ENCODE measurements at regions not wholly inside any gene's neighbourhood (a gene's known extent, or its start where the extent isn't known, plus 50 kb on each side); places are given as distances from the start of the nearest gene placed in this dataset.

DNA sequence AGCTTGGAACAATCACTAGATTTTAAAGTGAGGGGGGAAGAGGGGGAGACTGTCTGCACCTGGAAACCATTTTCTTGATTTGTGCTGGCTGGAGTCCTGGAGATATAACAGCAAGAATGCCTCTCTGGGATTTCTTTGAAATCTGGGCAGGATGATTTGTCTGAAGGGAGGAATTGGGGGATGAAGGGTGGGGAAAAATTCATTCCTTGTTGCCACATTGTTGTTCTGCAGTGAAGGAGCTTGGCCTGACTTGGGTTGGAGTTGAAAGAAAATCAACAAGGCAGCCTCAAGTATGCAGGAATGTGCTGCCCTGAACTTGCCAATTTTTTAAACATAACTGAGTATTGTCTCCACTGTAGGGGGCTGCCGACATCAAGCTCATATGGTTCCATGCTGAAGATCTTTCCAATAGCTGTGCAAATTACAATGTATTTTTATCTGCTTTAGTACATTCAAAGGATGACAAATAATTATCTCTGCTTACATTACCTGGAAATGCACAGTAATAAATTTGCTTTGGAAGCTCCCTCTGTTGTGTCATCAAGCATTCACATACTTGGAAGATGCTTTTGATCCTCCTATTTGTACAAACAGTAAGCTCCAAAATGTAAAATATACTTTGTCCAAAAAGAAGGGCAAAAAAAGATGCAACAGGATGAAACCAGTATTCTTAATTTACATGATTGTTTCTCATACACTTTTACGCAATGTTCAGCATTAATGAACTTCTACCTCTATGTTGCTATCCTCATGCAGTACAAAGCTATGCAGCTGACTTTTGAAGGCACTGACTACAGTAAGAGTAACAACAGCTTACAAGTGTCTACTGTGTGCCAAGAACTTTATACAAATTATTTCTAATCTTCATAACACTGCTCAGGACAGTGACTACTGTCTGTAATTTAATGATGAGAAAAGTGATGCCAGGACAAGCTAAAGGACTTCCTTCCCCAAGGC, 627.9 kb upstream of the KLF12 start:
- TF ChIP-seq, protein P1, sequence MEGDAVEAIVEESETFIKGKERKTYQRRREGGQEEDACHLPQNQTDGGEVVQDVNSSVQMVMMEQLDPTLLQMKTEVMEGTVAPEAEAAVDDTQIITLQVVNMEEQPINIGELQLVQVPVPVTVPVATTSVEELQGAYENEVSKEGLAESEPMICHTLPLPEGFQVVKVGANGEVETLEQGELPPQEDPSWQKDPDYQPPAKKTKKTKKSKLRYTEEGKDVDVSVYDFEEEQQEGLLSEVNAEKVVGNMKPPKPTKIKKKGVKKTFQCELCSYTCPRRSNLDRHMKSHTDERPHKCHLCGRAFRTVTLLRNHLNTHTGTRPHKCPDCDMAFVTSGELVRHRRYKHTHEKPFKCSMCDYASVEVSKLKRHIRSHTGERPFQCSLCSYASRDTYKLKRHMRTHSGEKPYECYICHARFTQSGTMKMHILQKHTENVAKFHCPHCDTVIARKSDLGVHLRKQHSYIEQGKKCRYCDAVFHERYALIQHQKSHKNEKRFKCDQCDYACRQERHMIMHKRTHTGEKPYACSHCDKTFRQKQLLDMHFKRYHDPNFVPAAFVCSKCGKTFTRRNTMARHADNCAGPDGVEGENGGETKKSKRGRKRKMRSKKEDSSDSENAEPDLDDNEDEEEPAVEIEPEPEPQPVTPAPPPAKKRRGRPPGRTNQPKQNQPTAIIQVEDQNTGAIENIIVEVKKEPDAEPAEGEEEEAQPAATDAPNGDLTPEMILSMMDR (conservative IDR thresholded peaks at IDR 0.05; ENCODE audit: low read depth, low read length): no peak
- TF ChIP-seq EZH2 (IDR thresholded peaks at IDR 0.05; ENCODE audit: borderline replicate concordance, low read depth, low read length, poor library complexity, severe bottlenecking): no peak
